ENCODE measurements at regions not wholly inside any gene's neighbourhood (a gene's known extent, or its start where the extent isn't known, plus 50 kb on each side); places are given as distances from the start of the nearest gene placed in this dataset.

- TF ChIP-seq CTCF (IDR thresholded peaks at IDR 0.05; ENCODE audit: extremely low read depth in 1 of 2, insufficient read depth in 1 of 2, low read depth in 1 of 2, low read length in 2 of 2) (no peak), POLR2AphosphoS5 (IDR thresholded peaks at IDR 0.05; ENCODE audit: insufficient read depth, low read depth, low read length) (no peak)
These were observed 142.5 kb upstream of the HS3ST2 start for GRCh38 chr16:22671301-22672076.

All from endothelial cell of umbilical vein (primary cell).